ENCODE measurements at regions not wholly inside any gene's neighbourhood (a gene's known extent, or its start where the extent isn't known, plus 50 kb on each side); places are given as distances from the start of the nearest gene placed in this dataset.

GRCh38 chr7:153030976-153031375, 271.4 kb downstream of the ACTR3B start:
- TF ChIP-seq, protein P1, sequence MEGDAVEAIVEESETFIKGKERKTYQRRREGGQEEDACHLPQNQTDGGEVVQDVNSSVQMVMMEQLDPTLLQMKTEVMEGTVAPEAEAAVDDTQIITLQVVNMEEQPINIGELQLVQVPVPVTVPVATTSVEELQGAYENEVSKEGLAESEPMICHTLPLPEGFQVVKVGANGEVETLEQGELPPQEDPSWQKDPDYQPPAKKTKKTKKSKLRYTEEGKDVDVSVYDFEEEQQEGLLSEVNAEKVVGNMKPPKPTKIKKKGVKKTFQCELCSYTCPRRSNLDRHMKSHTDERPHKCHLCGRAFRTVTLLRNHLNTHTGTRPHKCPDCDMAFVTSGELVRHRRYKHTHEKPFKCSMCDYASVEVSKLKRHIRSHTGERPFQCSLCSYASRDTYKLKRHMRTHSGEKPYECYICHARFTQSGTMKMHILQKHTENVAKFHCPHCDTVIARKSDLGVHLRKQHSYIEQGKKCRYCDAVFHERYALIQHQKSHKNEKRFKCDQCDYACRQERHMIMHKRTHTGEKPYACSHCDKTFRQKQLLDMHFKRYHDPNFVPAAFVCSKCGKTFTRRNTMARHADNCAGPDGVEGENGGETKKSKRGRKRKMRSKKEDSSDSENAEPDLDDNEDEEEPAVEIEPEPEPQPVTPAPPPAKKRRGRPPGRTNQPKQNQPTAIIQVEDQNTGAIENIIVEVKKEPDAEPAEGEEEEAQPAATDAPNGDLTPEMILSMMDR (IDR thresholded peaks at IDR 0.05; ENCODE audit: insufficient read depth, low read depth, low read length), result no peak
- DNase-seq (ENCODE audit: low read depth), result no peak
- Histone ChIP-seq H3K4me3 (ENCODE audit: low read depth, low read length) (no peak overlapping the region), H3K27me3 (ENCODE audit: control insufficient read depth, insufficient read depth, low read length) (no peaks in the 10 kb centered on the region), H3K36me3 (ENCODE audit: control insufficient read depth, insufficient read depth, low read length) (no peaks in the 10 kb centered on the region)
- ChIA-PET POLR2A (no interaction called here), CTCF (no interaction called here)

GRCh38 chr7:153034791-153035190, 275.2 kb downstream of the ACTR3B start:
- POLR2A ChIA-PET, result no interaction called here
- no peaks in the 10 kb centered on the region for H3K36me3 ChIP-seq (ENCODE audit: control insufficient read depth, insufficient read depth, low read length)
- no peak for DNase-seq (ENCODE audit: low read depth)

GRCh38 chr7:153036396-153037063, 277.0 kb downstream of the ACTR3B start:
- Histone ChIP-seq H3K27me3 (ENCODE audit: control insufficient read depth, insufficient read depth, low read length) (no peaks in the 10 kb centered on the region), H3K4me3 (ENCODE audit: low read depth, low read length) (no peak overlapping the region), H3K36me3 (ENCODE audit: control insufficient read depth, insufficient read depth, low read length) (no peaks in the 10 kb centered on the region)
- ChIA-PET POLR2A (no interaction called here), CTCF (no interaction called here)
- TF ChIP-seq, protein P1 (IDR thresholded peaks at IDR 0.05; ENCODE audit: insufficient read depth, low read depth, low read length), result no peak
- DNase-seq (ENCODE audit: low read depth), result no peak

More at GRCh38 chr7:153034791-153035190, 275.2 kb downstream of the ACTR3B start:
- TF ChIP-seq, protein P1 (IDR thresholded peaks at IDR 0.05; ENCODE audit: insufficient read depth, low read depth, low read length), result no peak
- CTCF ChIA-PET, result no interaction called here
- Histone ChIP-seq H3K27me3 (ENCODE audit: control insufficient read depth, insufficient read depth, low read length) (no peaks in the 10 kb centered on the region), H3K4me3 (ENCODE audit: low read depth, low read length) (no peak overlapping the region)

GRCh38 chr7:153043440-153043839, 283.9 kb downstream of the ACTR3B start:
- ChIA-PET CTCF (no interaction called here), POLR2A (no interaction called here)

GRCh38 chr7:153044981-153045380, 285.4 kb downstream of the ACTR3B start:
- ChIA-PET POLR2A (no interaction called here), CTCF (no interaction called here)
- H3K4me3 ChIP-seq (ENCODE audit: low read depth, low read length), result no peak overlapping the region
- TF ChIP-seq, protein P1 (IDR thresholded peaks at IDR 0.05; ENCODE audit: insufficient read depth, low read depth, low read length), result no peak
- no peak for DNase-seq (ENCODE audit: low read depth)
- H3K27me3 ChIP-seq (ENCODE audit: control insufficient read depth, insufficient read depth, low read length), result no peaks in the 10 kb centered on the region
- no peaks in the 10 kb centered on the region for H3K36me3 ChIP-seq (ENCODE audit: control insufficient read depth, insufficient read depth, low read length)

More at GRCh38 chr7:153043440-153043839, 283.9 kb downstream of the ACTR3B start:
- no peaks in the 10 kb centered on the region for H3K27me3 ChIP-seq (ENCODE audit: control insufficient read depth, insufficient read depth, low read length)
- TF ChIP-seq, protein P1 (IDR thresholded peaks at IDR 0.05; ENCODE audit: insufficient read depth, low read depth, low read length), result no peak
- DNase-seq (ENCODE audit: low read depth), result no peak
- H3K4me3 ChIP-seq (ENCODE audit: low read depth, low read length), result no peak overlapping the region
- no peaks in the 10 kb centered on the region for H3K36me3 ChIP-seq (ENCODE audit: control insufficient read depth, insufficient read depth, low read length)

Data from BJ (cell line).